CD1c-positive myeloid dendritic cell (primary cell): ENCODE measurements at regions not wholly inside any gene's neighbourhood (a gene's known extent, or its start where the extent isn't known, plus 50 kb on each side); places are given as distances from the start of the nearest gene placed in this dataset.

Experiments
- DNase-seq: peaks from one replicate; pipeline ENCODE4 v3.0.0-alpha.2; 2016; ENCODE audit errors: extremely low spot score

DNA sequence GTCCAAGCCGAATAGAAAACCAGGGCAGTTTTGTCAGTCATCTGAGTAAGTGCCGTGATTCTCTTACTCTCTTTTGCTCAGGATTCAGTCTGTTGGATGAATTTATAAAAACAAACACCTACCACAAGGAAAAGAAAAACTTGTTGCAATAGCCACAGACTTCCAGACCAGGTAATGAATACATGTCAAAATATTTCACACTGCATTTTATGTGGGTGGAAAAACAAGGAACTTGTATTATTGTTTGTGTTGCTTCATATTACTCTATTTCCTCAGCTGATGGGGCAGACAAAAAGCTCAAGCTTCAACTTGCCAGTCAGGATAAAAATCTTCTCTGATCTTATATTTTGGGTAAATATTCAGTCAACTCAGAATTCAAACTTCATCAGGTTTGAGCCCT lies 1125.7 kb downstream of the NLGN4Y start:
- DNase-seq, result no peak

DNA sequence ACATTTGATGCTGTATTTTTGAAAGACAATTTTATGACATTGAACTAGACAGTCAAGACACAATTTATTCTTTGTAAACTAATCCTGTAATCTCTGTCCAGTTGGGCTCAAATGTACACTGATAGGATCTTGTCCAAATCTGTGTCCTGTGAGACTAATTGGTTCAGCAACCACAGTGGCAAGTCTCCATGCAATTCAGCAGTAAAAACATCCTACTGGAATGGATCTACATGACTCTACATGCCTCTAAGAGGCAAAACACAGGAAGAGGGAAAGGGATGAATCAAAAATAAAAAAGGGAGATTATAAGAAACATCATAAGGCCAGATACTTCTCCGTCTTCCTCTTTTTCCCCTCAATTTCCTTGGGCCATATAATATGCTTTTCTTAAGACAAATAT lies 1164.2 kb downstream of the NLGN4Y start:
- DNase-seq, result no peak

DNA sequence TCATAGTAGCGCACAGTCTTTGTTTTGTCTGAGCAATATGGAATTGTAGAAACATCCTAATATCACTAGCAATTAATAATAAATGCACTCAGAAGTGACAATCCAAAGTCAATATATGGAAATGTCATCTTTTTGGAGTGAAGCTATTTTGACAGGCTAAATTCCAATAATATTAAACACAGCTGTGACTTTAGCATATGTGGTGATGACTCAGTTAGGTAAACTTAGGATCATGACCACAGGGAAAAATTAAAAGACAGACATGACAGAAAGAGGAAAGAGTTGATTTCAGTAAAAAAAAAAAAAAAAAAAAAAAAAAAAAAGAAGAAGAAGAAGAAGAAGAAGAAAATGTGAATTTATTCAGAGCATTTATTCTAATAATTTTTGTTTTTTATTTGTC lies 1165.7 kb downstream of the NLGN4Y start:
- DNase-seq, result no peak

DNA sequence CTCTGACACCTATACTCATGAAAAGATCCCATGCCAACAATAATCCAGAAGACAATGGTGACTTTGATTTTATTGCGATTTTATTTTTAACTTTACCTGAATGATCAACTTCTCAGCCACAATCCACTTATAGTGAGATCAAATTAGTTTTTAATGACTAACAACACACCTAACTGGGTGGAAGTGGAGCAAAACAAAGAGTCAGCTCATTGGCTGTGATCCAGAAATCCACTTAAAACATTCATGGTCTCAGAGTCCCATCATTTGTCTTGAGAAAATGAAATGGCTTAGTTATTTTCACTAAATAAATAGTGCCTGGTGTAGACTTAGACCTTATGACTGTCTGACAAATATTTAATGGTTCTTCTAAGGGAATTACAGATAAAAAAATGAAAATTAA lies 1177.8 kb downstream of the NLGN4Y start:
- DNase-seq, result no peak

DNA sequence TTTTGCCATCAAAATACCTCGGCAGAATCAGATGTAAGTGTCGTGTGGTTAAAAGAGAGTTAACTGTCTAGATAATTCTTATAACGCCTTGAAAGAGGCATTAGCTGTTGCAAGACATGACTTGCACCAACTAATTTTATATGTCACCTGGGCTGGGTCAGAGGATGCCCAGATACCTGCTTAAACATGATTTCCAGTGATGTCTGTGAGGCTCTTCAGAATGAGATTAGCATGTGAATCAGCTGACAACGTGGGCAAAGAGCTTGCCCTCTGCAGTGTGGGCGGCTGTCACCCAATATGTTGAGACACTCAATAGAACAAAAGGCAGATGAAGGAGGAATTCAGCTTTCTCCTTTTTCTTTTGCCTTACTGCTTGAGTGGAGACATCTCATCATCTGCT lies 1180.6 kb downstream of the NLGN4Y start:
- DNase-seq, result no peak

DNA sequence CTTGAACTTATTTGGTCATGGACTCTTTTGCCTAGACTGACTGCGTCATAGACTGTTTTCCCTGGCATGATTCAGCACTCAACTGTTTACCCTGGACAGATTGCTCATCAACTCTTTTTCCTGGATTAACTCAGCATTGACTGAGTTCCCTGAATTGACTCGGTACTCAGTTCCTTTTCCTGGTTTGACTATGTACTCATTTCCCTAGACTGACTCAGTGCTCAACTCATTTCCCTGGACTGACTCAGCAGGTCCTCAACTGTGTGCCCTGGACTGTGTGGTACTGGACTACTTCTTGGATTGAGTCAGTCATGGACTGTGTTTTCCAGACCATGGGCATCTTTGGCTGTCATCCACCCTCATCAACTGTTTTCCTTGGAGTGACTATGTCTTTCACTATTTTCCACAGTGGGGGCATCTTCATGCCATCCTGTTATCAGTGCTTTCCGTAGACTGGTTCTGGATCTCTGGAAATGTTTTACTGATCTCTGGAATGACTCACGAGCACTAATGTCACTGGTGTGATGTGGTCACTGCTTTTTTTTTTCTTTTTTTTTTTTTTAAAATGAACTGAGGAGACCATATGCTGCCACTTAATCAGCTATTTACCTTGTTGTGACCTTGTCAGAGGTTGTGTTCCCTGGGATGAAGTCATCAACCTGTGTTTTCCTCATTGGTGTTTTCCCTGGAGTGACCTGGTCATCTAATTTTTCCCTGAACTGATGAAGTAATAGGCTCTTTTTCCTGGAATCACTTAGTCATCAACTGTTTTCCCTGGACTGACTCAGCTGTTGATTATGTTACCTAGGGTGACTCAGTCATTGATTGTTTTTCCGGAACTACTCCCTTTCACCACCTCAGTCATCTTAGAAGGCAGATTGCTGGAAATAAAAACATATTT lies 1225.5 kb downstream of the NLGN4Y start:
- DNase-seq, result no peak

DNA sequence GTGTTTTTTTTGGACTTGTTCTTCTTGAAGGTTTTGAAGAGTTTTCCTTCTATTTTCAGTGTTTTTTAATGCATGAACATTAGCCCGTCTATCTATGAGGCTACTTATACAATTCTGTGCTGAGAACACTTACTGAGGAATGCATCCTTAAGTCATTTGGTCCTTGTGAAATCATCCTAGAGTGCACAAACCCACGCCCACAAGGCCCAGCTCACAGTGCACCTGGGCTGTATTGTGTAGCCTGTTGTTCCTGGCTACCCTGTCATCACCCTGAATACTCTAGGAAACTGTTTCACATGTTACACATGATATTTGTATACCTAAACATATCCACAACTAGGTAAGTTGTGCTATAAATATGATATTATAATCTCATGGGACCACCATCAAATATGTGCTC lies 1226.7 kb downstream of the NLGN4Y start:
- DNase-seq, result no peak

DNA sequence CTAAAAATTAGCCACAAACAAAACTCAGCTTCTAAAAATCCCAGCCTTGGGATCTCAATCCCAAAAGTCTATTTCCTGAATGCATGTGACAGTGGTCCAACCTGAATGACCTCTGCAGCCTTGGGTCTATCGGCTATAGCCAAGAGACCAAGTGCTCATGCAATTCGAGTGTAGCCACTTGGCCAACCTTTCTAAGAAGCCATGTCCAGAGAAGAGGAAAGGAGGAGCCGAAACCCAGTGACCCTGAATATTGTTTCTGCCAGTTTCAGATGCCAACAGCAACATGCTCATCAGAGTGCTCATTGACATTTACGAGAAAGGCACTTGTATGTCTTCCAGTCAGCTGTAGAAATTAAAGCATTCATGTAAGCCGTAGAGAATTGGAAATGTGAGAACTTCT lies 1231.9 kb downstream of the NLGN4Y start:
- no peak for DNase-seq

DNA sequence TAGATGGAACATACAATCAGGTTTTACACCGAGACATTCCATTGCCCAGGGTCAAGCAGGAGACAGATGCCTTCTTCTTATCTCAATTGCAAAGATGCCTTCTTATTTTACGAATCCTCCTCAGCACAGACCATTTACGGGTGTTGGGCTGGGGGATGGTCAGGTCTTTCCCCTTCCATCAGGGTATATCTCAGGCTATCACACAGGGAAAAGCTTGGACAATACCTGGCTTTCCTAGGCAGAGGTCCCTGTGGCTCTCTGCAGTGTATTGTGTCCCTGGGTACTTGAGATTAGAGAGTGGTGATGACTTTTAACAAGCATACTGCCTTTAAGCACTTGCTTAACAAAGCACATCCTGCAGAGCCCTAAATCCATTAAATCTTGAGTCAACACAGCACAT lies 1249.2 kb downstream of the NLGN4Y start:
- no peak for DNase-seq

DNA sequence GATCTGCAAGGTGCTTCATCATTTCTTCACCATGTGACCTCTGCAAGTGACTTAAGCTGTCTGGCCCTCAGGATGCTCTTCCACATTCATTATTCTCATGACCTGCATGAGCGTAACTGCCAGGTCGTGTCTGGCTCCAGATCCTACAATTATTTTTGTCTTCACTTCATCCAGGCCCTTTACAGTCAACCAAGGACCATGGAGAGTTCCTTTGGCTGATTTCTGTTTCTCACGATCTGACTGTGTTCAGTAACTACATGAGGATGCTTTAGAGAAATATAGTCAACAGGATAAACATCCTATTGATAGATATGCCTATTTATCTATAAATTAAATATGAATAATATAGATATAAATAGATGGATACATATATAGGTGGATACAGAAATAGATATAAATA lies 1251.6 kb downstream of the NLGN4Y start:
- no peak for DNase-seq

DNA sequence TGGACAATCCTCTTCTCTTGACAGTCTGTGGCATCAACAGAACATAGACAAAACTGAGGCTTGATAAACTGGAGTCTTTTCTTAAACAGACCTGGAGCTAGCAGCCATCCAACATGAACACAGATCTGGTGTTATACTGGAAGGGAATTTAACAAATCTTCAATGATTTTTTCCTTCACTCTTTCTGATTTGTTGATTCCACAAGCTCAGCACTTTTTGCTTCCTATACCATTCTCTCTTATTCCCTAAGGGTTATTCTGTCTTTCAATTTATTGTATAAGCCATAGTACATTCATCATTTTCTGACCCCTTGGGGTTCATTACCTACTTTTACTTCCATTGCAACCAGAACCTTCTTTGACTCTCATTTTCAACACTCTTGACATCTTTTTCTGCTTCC lies 1255.6 kb downstream of the NLGN4Y start:
- no peak for DNase-seq

DNA sequence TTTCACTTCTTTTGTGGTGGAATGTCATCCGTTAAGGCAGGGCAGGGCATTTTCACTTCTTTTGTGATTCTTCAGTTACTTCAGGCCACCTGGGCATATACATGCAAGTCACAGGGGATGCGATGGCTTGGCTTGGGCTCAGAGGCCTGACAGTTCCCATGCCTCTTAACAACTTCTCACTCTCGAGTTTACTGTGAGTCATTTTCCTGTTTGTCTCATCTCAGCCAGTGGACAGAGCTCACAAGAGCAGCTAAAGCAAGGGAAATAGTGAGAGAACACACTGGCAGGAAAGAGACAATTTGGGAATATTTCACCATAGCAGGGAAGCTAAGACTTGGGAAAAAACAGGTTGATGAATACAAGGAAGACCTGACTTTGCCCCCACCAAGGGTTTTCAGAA lies 1275.7 kb downstream of the NLGN4Y start:
- DNase-seq, result no peak

DNA sequence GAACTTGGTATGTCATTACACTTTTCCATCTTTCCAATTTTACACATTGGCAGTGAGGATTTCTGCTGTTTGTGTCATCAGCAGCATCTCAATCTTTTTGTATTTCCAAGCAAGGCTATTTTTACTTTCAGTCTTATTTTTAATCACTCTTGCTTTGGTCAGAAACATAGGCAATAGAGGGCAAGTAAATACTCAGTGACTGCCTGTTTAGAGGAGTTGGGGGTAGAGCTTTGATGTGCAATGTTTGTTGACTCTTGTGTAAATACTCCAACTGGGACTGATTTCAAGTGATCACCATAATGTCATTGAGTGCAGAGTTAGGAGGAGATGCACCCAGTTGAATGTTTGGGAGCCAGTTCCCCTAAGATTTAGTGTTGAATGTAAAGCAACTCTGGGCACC lies 1281.7 kb downstream of the NLGN4Y start:
- DNase-seq, result no peak

DNA sequence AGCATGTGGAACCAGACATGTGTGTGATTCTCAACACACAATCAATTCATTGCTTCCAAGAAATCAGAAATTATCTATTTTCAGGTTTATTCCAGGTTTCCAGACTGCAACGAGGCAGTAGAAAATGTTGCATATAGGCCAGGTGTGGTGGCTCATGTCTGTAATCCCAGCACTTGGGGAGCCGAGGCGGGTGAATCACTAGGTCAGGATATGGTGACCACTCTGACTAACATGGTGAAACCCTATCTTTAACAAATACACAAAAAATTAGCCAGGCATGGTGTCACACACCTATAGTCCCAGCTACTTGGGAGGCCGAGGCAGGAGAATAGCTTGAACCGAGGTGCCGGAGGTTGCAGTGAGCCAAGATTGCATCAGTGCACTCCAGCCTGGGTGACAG lies 1289.9 kb downstream of the NLGN4Y start:
- no peak for DNase-seq
